ENCODE measurements at regions not wholly inside any gene's neighbourhood (a gene's known extent, or its start where the extent isn't known, plus 50 kb on each side); places are given as distances from the start of the nearest gene placed in this dataset.
A peak's percentile ranks its signal among the peaks of the same experiment; 100 is the strongest.

DNA sequence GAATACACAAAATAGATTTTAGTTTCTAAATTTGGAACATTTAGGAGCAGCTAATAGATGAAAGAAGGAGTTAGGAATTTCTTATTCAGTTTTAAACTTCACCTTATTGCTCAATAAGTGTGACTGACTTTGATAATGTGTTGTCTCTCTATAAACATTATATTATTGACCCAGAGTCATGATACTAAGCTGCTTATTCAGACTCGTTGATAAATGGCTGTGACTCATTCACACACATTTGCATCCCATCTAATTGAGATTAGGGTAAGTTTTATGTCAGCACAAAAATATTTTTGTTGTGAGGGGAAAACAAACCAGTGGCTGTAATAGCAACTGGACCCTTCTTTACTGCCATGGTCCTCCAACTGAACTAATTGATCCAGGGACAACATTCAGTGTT is 137.6 kb downstream of the GOLIM4 start:
- DNase-seq, result no peak

DNA sequence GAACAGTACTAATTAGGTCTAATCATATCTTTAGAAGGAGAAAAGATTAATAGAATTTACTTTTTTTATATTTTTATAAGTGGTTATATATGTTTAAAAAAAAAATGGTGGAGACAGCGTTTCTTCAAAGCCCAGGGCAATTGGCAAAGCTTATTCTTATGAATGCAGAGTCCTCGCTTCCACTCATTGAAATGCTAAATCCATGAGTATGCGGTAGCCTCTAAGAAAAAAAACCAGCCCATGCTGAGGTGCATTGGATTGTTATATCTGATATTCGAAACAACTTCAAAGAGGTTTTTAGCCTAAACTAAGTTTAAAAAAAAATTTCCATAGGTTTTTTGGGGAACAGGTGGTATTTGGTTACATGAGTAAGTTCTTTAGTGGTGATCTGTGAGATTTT is 142.8 kb downstream of the GOLIM4 start:
- DNase-seq, result no peak

DNA sequence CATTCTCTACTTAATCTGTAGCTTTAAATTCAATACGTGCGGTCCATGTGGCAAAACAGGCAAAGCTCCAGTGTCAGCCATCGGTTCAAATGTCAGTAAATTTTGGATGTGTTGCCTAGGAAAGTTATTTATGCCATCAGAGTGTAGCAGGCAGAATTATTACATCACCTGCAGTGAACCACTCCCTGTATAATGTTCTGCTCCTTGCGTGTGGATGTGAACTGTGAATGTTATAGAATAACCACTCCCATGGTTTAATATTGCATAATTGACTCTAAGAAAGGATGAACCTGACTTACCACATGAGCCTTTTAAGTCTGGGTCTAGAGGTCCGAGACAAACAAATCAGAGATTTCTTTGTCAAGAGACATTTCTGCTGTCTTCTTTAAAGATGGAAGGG is 145.5 kb downstream of the GOLIM4 start:
- DNase-seq, result no peak

DNA sequence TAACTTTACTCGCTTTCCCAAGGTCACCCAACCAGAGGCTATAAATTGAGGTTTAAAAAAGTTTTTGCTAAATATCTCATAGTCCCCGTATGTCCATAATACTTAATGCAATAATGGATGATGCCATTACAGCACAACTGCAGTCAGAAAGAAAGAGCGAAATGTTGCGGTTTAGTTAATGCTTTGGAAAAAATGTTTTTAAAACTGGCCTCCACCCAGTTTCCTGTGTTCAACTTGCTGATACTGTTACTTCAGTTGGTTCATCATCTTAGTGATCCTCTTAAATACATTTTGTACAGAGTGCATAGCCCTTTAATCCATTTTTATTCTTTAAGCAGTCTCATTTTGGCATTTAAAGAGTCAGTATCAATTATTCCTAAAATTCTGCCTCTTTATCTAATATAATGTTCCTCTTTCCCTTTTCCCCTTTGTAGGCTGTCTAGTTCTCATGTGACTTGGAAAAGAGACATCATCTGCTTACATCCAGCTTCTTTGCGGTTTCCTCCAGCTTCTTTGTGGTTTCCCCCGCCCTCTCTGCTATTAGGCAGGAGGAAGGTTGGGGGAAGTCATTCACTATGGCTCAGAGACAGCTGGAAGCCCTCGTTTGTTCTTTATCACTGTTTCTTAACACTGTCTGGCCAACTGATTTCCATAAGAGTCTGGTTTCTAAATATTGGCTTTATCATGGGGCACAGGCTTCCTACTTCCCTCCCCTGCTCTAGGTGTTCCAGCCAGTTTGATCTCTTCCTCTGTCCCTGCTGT is 154.3 kb downstream of the GOLIM4 start:
- no peak for DNase-seq

DNA sequence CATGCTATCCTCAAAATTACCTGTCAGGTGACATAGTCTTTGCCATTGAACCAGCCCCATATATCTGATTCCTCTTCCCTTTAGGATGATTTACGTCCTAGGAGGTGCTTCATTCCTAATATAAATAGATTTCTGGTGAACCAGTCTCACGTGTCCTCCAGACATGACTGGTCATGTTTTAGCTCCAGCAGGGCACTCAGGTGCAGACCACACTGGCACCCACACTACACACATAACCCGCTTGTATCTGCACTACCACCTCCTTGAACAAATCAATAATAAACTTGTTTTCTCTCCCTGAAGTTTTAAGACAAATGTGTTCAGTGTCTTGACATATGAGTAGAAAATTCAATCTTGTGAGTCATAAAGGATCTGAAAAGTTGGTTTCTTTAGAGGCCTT is 155.5 kb downstream of the GOLIM4 start:
- no peak for DNase-seq

DNA sequence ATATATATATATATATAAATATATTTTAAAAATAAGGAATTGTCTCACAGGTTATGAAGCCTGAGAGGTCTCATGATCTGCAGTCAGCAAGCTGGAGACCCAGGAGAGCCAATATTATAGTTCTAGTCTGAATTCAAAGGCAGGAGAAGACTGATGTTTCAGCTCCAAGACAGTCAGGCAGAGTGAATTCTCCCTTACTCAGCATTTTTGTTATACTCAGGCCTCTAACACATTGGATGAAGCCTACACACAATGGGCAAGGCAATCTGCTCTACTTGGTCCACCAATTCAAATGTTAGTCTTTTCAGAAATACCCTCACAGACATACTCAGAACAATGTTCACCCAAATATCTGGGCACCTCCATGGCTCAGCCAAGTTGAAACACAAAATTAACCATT is 157.2 kb downstream of the GOLIM4 start:
- DNase-seq, result no peak

DNA sequence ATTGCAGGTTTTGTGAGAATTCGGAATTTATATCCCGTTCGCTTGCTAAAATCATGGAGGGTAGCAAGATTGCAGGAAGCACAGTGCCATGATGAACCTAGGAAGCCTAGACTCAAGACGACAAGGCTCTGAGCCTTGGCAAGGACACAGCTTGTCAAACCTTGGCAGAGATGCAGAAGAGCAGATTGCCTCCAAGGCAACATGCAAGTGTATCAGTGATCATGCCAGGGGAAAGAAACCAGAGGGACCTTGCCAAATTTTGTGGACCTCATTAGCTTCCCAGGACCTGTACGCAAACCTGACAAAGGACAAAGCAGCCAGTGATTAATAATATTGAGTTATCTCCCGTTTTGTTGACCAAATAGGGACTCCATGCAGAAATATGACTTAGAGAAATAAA is 159.7 kb downstream of the GOLIM4 start:
- no peak for DNase-seq

DNA sequence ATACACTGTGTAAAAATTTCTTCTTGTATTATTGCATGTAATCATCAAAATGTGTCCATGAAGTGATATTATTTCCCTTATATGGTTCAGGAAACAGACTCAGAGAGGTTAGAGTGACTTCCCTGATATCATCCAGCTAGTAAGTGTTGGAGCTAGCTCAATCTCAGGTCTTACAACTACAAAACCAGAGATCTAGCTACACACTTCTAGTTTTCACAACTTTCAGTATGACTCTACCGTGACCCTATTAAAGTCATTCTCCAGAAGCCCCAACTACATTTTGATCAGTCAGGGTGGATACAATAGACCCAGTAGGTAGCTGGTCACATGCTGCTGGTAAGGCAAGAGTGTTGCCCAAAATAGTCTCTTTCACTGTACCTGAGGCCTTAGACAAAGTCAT is 165.3 kb downstream of the GOLIM4 start:
- DNase-seq, result no peak

DNA sequence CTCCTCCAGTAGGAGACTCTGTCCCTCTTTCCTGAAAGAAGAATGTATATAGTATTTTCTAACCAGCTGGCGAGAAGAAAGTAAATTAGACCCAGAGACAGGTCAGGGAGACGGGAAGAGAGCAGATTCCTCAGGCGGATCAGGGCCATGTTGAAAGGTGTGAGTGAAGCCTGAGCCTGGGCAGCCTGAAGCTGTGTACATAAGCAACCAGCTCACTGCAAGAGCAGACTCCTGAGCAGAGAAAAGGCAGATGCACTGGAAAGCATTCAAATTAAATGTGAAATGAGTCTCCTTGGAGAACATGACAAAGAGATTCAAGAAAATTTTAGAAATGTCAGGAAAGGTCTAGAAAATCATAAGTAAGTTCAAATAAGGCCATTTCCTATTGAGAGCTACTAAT is 165.8 kb downstream of the GOLIM4 start:
- DNase-seq, result no peak

DNA sequence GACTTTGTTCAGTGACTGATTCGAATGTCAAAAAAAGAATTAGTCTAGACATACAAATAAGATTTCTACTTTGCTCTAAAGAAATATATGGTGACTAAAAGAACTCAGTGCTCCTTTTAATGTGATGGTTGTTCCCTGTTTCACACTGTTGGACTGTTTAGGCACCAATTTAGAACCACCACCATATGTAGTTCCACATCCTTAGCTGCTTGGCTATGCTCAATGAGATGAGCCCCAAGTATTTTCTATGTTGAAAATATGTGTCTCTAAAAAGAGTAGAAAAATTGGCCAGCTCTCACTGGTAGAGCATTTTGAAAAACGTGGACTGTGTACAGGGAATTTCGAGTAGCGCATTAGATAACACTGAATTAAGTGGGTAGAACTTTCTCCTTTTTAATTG is 167.3 kb downstream of the GOLIM4 start:
- DNase-seq, result no peak

DNA sequence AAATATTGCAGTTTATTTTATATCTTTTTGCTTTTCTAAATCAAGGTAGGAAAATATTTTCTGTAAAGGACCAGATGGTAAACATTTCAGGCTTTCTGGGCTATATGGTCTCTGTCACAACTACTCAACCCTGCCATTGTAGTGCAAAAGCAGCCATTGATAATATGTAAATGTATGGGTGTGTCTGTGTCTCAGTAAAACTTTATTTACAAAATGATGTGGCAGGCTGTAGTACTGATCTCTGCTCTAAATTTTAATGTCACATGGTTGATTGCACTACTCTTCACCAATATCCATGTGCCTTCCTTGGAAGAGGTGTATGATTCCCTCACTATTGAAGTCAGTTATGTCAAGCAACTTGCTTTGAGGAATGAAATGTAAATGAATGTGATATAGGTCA is 175.0 kb downstream of the GOLIM4 start:
- no peak for DNase-seq

DNA sequence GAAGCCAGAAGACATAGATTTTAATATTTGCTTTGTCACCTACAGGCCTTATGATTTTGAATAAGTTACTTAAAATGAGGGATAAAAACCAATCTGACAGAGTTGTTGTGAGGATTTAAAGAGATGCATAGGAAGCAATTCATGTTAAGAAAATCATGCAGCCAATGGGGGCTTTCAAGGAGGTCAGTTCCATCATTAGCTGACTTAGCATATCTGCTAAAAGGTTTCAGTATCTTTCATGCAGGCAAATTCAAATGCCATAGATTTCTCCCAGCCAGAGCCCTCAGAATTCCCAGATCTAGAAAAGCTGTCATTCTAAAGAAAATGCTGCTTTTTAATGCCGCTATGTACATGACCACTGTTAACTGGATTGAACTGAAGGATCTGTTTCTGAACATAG is 176.1 kb downstream of the GOLIM4 start:
- DNase-seq, result no peak

DNA sequence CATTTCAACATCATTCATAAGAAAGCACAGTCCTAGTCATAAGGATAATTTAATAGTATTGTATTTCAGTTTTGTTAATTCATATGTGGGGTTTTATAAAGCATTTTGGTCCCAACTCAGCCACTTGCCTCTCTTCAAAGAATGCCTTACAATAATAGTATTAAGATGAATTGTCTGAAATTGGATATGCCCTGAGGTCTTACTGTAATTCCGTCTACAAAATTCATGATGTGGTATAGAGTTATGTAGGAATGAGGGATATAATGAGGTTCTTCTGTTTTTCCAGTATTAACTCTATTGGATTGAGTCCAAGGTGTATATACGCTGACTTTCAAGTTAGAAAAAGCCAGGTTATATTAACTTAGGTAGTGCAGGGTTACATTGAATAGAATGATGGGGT is 177.0 kb downstream of the GOLIM4 start:
- DNase-seq, result no peak

DNA sequence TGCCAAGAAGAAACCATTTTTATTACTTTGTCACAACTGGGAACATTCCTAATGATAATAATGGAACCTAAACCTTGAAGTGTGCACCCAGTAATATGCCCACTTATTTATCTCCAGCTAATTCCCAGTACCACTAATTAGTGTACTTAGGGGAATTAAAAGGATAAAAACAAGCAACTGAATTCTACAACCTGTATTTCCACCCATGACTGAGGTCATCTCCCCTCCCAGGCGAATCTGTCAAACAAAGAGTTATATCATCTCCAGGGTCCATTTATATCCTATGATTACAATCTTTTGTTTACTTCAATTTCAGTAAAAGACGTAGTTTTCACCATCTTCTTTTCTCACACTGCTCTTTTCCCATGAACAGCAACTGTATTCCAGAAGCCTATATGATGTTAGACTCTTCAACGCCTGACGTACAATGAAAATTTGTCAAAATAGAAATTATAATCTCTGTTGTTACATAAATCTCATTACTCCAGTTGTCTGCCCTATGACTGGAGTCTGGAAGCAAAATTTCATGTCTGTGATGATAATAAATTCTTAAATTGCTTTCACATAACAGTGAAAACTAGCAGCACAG is 177.6 kb downstream of the GOLIM4 start:
- no peak for DNase-seq

DNA sequence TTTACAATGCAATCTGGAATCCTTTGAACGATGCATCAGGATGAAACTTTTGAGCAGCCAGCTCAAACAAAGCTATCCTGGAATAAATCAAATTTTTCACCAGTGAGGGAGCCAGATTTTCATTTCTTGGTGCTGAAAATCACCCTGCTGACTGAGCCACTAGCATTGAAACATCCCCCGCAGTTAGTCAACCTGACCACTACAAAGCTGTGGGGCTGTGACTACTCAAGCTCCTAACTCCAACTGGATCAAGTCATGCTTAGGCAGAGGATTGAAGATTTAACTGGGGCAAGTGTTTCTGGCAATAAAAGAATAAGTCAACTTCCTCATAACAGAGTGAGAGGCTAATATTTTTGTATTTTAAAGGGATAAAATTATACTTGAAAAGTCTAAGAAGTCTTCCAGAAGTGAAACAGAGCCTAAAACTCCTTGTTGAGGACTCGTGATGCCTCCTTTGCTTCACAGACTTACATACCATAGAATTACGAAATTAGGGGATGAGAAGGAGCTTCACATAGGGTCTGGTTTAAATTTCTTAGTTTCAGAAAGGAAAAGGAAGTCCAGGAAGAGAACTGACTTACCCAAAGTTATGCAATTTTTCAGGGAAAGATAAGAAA is 177.8 kb downstream of the SERPINI1 start:
- no peak for DNase-seq

DNA sequence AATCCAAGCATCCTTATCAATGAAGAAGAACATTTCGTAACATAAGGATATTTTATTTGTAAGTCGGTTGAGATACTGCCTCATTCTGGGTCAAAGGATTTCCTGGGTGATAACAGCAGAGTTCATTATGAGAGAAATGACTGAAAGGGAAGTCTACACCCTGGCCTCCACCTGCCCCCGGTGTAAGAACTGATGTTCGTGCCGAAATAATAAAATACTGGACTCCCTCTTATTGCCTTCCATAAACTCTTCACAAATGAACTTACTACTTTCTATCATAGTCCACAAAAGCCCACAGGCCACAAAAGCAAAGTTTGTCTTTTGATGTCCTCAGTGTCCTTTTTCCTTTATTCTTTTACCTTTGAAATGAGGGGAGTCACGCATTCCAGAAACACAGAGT is 174.4 kb downstream of the SERPINI1 start:
- DNase-seq, result no peak

DNA sequence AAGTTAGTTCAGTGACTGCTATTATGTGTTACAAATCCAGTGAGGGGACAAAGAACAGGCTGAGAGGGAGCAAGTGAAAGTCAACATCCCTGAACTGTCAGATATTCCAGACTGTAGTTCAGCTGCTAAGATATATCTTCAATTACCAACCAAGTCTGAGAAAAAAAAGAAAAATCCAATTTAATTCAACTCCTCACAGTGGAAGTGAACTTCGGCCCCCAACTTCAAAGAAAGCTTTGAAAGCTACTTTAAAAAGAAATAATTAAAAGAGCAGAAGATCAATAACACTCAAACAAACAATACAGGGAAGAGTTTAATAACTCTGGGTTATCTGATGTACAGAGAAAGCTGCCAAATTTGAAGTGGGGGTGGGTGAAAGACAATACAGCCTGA is 174.0 kb downstream of the SERPINI1 start:
- DNase-seq, result no peak

DNA sequence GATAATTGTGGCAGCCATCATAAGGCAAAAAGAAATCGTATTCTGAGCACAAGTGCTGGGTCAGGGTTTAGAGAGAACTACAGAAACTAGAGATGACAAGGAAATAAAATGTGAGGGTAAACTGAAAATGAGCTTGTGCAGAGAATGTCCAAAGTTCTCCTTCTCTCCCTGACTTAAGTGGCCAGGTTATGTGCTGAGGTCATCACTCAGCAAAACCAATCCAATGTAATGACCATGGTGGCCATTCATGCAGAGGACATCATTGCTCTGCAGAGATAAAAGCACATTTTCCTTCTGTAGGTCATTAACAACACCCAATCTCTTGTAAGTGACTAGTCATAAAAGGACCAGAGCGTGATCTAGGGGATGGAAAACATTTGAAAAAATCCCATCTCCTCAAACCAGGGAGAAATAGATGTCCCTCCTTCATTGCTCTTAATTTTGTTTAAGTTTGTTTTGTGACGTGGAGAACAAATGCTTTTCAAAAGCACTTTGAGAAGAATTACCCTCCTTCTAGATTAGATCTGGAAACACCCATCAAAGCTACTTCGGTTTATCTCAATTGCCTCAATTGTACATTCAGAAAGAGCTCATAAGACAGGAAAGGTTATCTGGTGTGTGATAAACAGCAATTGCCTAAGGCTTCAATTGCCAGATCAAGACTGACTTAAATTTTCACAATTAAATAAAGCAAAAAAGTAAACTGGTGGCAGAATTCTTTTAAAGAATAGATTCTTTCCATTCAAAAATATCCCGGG is 173.4 kb downstream of the SERPINI1 start:
- DNase-seq, result no peak

DNA sequence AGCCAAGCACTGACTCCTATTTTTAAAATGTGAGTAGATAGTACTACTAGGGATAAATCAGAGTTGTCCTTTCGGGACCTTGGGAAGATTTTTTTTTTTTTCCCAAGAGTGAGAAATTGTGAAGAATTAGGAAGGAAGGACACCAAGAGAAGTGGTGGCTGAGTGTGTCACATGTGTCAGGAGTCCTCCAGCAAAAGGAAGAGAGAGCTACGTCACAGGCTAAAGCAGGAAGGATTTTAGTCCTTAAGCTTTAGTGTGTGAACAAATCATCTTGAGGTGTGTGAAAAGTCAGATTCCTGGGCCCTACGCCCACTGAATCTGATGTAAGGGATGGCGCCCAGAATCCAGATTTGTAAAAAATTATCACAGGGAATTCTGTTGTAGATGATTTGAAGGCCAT is 172.7 kb downstream of the SERPINI1 start:
- no peak for DNase-seq

DNA sequence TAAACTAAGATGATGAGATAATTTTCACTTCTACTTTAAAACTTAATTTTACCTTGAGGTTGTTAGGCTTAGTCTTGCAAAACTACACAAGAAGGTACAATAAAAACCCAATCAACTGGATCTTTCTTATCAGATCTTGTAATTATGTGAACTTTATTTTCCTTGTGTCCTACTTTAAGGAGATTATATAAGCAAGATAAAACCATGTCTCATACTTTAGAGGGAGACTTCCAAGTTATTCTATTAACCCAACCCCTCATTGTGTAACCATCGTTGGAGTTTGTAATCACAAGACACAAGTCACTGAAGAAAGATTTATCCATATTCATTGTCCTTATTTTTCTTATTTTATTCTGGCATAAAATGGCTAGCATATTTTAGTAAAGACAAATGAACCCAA is 165.6 kb downstream of the SERPINI1 start:
- no peak for DNase-seq

DNA sequence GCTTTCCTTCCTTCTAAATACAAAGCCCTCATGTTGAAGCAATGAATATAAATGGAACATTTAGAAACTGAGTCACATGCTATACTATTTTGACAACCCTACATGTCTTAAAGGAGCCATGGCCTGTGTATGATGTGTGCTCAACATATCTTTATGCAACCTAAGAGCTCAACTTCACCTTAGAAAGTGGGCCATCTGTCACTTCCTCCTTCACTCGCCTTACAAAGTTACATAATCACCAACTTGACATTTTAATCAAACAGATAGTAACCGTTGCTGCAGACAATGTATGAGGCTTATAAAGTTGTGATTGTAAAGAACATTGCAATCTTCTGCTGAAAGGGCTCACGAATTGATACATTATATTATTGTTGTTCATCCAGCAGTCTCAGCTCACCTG is 163.6 kb downstream of the SERPINI1 start:
- DNase-seq, result no peak

DNA sequence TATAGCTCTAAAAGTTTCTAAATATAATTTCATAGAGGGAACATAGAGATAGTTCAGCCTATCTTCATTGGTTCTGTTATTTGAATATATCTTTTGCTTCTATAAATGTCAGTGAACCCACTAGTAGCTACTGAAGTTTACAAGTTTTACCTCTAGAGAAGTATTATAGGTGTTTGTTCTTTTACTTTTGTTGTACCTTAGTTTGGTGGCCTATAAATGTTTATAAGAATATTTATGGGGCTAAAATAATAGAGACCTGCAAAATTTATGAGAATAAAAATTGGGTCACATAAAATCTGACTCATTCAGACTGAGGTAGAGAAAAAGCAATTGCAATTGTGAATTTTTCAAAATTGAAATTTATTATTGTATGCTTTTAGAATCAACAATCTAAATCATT is 162.6 kb downstream of the SERPINI1 start:
- no peak for DNase-seq

DNA sequence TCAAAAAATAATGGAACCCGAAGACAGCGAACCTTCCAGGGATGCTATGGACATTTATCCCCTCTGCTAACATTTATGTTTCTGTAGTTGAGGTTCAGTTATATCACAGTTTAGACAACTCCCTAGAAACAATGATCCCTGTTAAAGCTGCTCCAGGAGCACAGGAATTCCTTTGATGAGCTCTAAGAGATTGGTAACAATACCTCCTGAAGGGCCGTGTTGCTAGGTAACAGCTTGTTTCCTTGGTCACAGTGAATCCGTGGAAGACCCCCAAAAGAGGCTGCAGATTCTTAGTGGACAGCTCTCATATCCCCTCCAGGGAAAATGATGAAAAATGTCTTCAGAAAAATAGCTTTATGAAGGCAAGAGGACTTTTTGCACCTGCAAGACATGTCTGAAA is 160.2 kb downstream of the SERPINI1 start:
- peak; percentile 24 for DNase-seq
